DMS114 treated with DMSO at 0.1 percent for 48 hours (cell line): ENCODE measurements at regions not wholly inside any gene's neighbourhood (a gene's known extent, or its start where the extent isn't known, plus 50 kb on each side); places are given as distances from the start of the nearest gene placed in this dataset.

Source experiments
- DNase-seq: peaks from one replicate; lab custom pipeline; 2025; ENCODE audit not compliant: unreplicated experiment; lab: John Stamatoyannopoulos, UW

DNA sequence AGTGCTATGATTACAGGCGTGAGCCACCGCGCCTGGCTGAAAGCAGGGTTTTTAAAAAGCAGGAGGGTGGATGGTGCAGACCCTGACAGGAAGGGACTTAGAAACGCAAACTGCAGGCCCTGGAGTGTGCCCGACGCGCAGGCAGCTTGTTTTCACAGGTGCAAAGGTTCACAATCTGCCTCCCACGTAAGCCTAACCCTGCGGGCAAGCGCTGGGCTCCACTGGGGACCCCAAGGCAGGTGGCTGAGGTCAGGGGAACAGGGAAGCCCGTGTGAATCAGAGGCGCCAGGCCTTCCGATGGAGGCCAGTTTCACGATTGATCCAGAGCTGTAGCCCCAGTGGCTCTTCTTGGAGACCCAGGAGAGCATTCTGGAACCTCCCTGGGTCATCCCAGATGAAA is 256.3 kb downstream of the BRD1 start:
- DNase-seq, result no peak

DNA sequence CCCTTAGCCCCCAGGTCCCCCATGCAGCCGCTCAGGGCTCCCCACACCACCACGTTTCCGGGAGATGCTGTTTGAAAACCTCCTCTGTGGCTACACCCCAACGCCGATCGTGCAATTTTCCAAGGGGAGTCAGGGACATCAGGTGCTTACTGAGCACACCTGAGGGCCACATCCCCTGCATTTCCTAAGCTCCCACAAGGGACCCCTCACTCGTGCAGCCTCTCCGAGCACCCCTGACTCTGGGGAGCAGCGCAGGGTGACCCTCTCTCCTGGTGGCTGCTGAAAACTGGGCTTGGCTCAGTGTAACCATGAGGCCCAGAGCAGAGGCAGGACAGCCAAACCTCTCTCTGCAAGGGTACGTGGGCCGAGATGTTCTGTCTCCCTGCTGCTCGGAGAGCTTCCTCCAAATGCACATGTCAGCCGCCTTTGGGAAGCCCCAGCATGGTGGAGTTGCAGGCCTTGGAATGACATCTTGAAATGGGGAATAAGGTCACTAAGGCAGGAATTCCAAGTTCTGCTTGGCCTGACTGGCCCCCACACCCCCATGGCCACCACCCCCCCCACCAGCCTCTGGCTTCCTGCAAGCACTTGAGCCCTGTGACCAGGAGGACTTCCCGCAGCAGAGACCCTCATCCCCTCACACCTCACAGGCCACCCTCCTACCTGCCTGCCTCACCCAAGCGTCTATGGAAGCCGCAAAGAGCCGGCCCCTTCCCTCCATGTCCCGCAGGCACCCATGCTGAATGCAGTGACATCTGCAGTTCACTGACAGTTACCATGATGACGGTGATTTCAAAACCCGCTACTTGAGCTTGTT is 257.4 kb downstream of the BRD1 start:
- no peak for DNase-seq

GRCh38 chr22:49569286-49570031 is 258.2 kb downstream of the BRD1 start:
- DNase-seq, result no peak

GRCh38 chr22:49568751-49569285 is 258.9 kb downstream of the BRD1 start:
- no peak for DNase-seq

DNA sequence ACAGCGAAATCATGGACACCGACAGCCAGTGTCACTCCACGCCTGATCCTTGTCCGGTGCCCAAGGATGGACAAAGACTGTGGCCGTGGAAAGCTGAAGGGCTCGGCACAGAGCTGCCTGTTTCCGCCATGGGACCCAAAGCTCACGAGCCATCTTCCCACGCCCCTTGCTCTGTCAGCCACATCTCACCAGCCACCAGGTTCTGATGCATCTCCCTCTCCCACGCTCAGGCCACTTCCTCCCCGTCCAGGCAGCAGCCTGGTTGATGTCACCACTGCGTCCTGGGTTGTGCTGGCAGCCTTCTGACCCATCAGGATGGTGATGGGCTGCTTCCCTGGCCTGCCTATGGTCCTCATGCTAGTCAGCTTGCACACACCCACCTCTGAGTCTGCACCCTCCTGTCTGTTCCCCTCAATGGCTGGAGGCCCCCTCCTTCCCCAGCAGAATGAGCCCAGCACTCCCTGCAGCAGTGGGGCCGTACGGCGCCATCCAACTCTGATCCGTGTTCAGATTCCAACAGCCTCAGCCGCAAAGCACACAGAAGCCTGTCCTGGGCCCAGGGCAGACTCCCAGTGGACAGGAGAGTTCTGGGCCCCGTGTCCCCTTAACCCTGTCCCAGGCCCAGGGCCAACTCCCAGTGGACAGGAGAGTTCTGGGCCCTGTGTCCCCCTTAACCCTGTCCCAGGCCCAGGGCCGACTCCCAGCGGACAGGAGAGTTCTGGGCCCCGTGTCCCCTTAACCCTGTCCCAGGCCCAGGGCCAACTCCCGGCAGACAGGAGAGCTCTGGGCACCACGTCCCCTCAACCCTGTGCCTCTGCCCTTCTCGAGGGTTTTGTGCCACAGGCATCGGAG is 259.5 kb downstream of the BRD1 start:
- no peak for DNase-seq

DNA sequence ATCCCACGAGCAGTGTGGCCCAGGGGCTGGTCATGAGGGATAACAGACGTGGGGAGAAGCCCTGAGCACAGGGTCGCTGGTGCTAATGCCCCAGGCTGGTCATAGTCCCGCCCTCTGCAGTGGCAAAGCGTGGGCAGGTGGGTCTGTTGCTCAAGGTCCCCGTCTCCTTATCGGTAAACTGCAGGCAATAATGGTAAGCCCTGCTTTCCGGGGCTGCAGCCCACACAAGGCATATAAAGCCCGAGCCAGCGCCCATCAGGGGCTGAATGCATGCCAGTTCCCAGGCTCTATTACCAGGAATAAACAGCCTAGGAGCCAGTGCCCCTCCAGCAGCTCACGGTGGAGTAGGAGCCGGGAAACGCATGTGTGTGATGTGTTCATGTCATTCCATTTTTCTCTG is 261.0 kb downstream of the BRD1 start:
- no peak for DNase-seq

DNA sequence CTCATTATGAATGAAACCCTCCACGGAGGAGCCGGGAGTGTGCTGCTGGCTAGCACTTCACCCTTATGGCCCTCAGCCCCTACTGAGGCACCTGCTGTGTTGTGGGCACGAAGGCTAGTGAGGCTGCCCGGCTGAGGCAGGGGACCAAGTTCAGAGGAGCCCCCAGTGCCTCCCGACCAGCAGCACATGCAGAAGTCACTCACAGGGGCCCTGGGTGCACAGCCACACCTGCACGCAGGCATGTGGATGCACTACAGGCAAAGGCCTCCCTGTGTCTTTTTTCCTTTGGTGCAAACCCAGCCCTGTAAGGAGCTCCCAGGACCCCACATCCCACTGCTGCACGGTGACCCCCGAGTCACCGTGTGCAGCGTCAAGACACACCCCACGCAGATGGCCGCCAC is 261.5 kb downstream of the BRD1 start:
- DNase-seq, result no peak

GRCh38 chr22:49565516-49565855 is 262.2 kb downstream of the BRD1 start:
- DNase-seq, result no peak

- no peak for DNase-seq
These were observed 262.8 kb downstream of the BRD1 start for GRCh38 chr22:49564666-49565515.

DNA sequence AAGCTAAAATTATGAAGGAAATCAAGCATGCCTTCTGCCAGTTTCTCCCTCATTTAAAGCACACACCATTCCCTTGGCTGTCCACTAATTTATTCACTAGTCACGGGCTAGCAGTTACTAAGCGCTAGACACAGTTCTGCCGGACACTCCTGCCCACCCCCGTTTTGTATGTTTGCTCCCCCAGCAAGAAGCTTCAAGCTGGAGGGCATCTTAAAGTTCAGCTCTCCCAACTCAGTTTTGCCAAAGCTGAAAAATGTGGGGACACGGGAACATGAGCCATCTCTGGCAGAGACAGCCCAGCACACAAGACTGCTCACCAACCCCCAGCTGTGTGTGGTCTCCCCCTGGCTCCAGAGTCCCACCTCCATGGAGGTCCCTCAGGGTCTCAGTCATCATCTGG is 263.6 kb downstream of the BRD1 start:
- no peak for DNase-seq

- no peak for DNase-seq
These were observed 264.9 kb downstream of the BRD1 start for GRCh38 chr22:49562685-49563249.

DNA sequence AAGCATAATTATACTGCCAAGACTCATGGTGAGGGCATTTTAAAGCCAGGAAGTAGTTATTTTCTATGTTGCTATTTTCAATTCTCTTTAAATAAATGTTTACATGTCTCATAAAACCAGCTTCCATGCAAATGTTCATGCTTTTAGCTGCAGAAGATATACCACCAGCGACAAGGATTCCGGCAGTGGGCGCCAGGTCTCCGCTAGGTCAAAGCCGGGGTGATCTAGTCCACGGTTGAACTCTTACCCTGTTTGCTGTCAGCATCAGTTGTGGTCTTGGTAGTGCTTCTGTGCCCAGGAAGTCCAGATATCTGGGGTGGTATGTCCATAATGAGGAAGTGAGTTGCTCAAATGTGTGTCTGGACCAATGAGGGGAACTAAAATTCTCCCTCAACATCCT is 265.7 kb downstream of the BRD1 start:
- no peak for DNase-seq

DNA sequence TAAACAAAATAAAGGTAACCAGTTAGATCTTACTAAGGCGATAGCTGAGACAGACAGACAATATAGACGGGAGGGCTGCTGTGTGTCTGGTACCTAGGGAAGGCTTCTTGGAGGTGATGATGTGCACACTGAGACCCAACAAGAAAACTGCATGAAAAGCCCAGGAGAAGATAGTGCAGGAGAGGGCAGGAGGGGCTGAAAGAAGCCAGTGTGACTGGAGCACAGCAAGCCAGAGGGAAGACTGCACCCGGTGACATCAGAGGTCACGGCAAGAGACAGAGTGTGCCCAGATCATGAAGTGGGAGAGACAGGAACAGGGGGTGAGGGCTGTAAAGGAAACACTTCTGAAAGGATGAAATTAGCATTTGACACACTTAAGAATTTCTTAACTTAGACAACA is 266.3 kb downstream of the BRD1 start:
- no peak for DNase-seq

- DNase-seq, result no peak
These were observed 272.1 kb downstream of the BRD1 start for GRCh38 chr22:49555526-49555925.

GRCh38 chr22:49554741-49555140 is 272.9 kb downstream of the BRD1 start:
- no peak for DNase-seq

DNA sequence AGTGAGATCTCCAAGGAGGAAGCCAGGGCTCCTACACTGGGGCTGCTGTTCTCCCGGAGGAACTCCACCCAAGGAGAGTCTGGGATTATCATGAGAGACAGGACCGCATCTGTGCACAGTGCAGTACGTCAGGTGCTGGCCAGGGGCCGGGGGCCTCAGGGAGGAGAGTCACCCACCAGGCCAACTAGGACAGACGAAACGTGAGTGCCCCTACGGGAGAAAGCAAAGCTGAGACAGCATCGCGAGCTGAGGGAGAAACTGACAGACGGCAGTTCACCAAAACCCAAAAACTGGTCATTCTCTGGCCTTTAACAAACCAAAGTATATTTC is 273.4 kb downstream of the BRD1 start:
- no peak for DNase-seq

DNA sequence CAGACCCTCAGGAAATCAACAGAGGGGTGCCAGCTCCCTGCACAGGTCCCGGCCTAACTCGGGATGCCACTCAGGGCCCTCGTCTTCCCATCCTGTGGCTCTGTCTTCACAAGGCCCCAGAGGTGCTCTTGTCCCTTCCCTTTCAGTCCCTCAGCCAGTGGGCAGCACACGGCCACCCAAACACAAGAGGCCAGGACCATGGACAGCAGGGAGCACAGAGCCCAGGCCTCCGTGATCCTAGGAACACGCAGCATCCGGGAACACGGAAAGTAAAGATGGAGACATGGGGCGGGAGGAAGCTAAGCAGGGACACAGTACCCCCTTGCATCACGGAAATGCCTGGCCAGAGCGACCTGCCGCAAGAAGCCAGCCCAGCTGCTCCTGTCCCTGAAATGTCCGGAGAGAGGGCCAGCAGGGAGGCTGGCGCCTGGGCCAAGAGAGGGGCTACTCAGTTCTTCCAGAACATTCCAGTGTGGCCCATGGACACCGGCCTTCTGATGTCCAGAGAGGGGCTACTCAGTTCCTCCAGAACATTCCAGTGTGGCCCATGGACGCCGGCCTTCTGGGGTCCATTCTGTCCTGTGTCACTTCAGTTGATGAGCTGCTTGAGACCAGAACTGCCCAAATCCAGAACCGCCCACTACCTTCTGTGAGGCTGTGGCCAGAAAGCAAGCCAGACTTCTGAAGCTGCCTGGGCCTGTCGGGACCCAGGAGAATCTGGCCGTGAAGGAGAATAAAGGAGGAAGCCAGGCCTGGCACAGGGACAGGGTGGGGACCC is 274.0 kb downstream of the BRD1 start:
- no peak for DNase-seq

DNA sequence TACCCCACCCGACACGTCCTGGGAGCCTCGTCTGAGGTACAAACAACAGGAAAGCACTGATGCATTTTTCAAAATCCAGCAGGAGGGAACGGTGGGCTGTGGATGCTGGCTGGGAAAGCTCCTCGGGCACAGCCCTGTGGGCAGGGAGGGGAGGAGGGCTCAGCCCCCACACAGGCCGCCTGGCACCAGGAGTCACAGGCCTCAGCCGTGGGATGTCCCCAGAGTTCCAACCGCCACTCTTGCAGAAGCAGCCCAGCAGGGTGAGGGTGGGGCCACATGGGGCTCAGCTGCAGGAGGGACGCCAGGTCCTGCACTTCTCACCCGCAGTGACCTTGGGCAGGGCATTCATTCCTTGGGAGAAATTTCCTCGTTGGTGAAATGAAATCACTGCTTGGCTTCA is 274.6 kb downstream of the BRD1 start:
- no peak for DNase-seq

DNA sequence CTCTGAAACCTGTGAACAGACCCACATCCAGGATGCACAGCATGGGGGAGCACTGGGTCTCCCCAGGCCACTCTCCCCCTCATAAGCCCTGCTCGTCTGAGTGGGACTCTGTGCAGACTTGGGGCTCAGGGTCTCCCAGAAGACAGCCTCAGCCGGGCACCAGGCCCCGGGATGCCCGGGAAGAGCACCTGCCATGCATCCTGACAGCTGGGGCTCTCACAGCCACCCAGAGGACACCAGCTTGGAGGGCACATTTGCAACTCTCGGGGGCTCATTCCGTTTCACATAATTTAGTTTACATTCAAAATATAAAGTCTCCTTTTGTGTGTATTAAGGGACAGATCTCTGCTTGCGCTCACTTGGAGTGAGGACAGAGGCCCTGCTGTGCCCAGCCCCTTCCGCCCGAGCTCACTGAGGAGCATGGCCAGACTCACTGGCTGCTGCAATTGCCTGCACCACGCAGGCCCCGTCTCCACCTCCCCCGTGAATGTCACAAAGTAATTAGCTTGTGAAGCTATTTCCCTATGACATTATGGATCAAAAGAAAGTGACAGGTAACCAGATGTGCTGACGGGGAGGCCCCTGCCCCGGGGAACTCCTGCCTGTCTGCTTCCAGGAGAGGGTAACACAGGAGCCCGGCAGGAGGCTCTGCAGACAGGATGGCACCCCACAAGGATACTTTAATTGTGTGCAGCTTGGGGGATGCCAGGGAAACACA is 275.6 kb downstream of the BRD1 start:
- DNase-seq, result no peak
